Erythroblast (primary cell): ENCODE measurements at regions not wholly inside any gene's neighbourhood (a gene's known extent, or its start where the extent isn't known, plus 50 kb on each side); places are given as distances from the start of the nearest gene placed in this dataset.

Experiments
- GATA1 ChIP-seq: IDR thresholded peaks from 2 replicates; pipeline ENCODE4 v1.6.1; 2011; ENCODE audit warnings: low read depth, mild to moderate bottlenecking, control low read depth, low read length, moderate library complexity
- POLR2A ChIP-seq: IDR thresholded peaks from 2 replicates; pipeline ENCODE4 v1.6.1; 2011; ENCODE audit warnings: mild to moderate bottlenecking, low read length

GRCh38 chr17:79427621-79428539 is 183.0 kb downstream of the RBFOX3 start:
- TF ChIP-seq POLR2A (no peak), GATA1 (no peak)
